GM20000 (cell line): ENCODE measurements at regions not wholly inside any gene's neighbourhood (a gene's known extent, or its start where the extent isn't known, plus 50 kb on each side); places are given as distances from the start of the nearest gene placed in this dataset.

Experiments used
- DNase-seq: peaks from one replicate; pipeline ENCODE4 v3.0.0; 2012; ENCODE audit warnings: low spot score
- CTCF ChIP-seq: IDR thresholded peaks from 2 replicates; pipeline ENCODE4 v1.5.1; 2012; ENCODE audit warnings: mild to moderate bottlenecking, control low read depth; ENCODE audit errors: extremely low read depth, missing control alignments

GRCh38 chr3:101942356-101942755 lies 93.0 kb downstream of the NFKBIZ start:
- no peak for TF ChIP-seq CTCF
- DNase-seq = no peak

- no peak for TF ChIP-seq CTCF
Observed at GRCh38 chr3:101943029-101943428, 93.7 kb downstream of the NFKBIZ start.

GRCh38 chr3:101944308-101944707 lies 95.0 kb downstream of the NFKBIZ start:
- no peak for DNase-seq
- TF ChIP-seq CTCF = no peak

More at GRCh38 chr3:101943029-101943428, 93.7 kb downstream of the NFKBIZ start:
- no peak for DNase-seq

- no peak for TF ChIP-seq CTCF
Observed at GRCh38 chr3:101945980-101946379, 96.7 kb downstream of the NFKBIZ start.

GRCh38 chr3:101946906-101947305 lies 97.6 kb downstream of the NFKBIZ start:
- DNase-seq = no peak
- TF ChIP-seq CTCF = no peak

More at GRCh38 chr3:101945980-101946379, 96.7 kb downstream of the NFKBIZ start:
- DNase-seq = no peak

GRCh38 chr3:101950510-101950909 lies 101.2 kb downstream of the NFKBIZ start:
- DNase-seq = peak; percentile 33
- no peak for TF ChIP-seq CTCF

GRCh38 chr3:101950985-101951733 lies 101.8 kb downstream of the NFKBIZ start:
- TF ChIP-seq CTCF = no peak
- no peak for DNase-seq
